Neural progenitor cell (in vitro differentiated cells): ENCODE measurements at regions not wholly inside any gene's neighbourhood (a gene's known extent, or its start where the extent isn't known, plus 50 kb on each side); places are given as distances from the start of the nearest gene placed in this dataset.

Experiments used
- DNase-seq: peaks from one replicate; pipeline ENCODE4 v3.0.0-alpha.2; 2016; ENCODE audit warnings: low spot score
- H2AFZ ChIP-seq: fragments of 200-600 bp; sonication (generic); replicated peaks from 2 replicates; pipeline ENCODE4 v1.6.1; 2016; ENCODE audit warnings: antibody characterized with exemption
- H3F3A ChIP-seq: fragments of 200-600 bp; sonication (generic); 2 replicates; pipeline ENCODE4 v1.6.1; 2016; ENCODE audit warnings: antibody characterized with exemption, low read depth
- H3K27ac ChIP-seq: fragments of 200-600 bp; sonication (generic); 2 replicates; pipeline ENCODE4 v1.5.1; 2016; ENCODE audit warnings: mild to moderate bottlenecking
- H3K27me3 ChIP-seq: fragments of 200-600 bp; sonication (generic); 2 replicates; pipeline ENCODE4 v1.6.1; 2016; ENCODE audit warnings: mild to moderate bottlenecking, moderate library complexity
- H3K36me3 ChIP-seq: fragments of 200-600 bp; sonication (generic); 2 replicates; pipeline ENCODE4 v1.5.1; 2016
- H3K4me1 ChIP-seq: fragments of 200-600 bp; sonication (generic); 2 replicates; pipeline ENCODE4 v1.6.1; 2016; ENCODE audit warnings: mixed run types
- H3K4me2 ChIP-seq: fragments of 200-600 bp; sonication (generic); 2 replicates; pipeline ENCODE4 v1.6.1; 2016
- H3K4me3 ChIP-seq: fragments of 200-600 bp; sonication (generic); 2 replicates; pipeline ENCODE4 v1.5.1; 2016
- H3K79me2 ChIP-seq: fragments of 200-600 bp; sonication (generic); 2 replicates; pipeline ENCODE4 v1.6.1; 2016; ENCODE audit warnings: low read depth
- H3K9ac ChIP-seq: fragments of 200-600 bp; sonication (generic); 2 replicates; pipeline ENCODE4 v1.6.1; 2016
- H3K9me3 ChIP-seq: fragments of 200-600 bp; sonication (generic); 2 replicates; pipeline ENCODE4 v1.5.1; 2016; ENCODE audit warnings: low read depth
- H4K20me1 ChIP-seq: fragments of 200-600 bp; sonication (generic); 2 replicates; pipeline ENCODE4 v1.6.1; 2016; ENCODE audit warnings: low read depth
- H3K27ac Mint-ChIP-seq: 3 replicates; pipeline ENCODE4 v1.8.0; 2021; ENCODE audit warnings: mixed read lengths
- H3K27me3 Mint-ChIP-seq: 2 replicates; pipeline ENCODE4 v1.8.0; 2022; ENCODE audit warnings: low read depth, mild to moderate bottlenecking, inconsistent platforms, moderate library complexity, mixed read lengths; ENCODE audit not compliant: insufficient read depth
- H3K36me3 Mint-ChIP-seq: 3 replicates; pipeline ENCODE4 v1.8.0; 2021; ENCODE audit warnings: mixed read lengths
- H3K4me1 Mint-ChIP-seq: 3 replicates; pipeline ENCODE4 v1.8.0; 2021; ENCODE audit warnings: mixed read lengths
- H3K4me3 Mint-ChIP-seq: 3 replicates; pipeline ENCODE4 v1.8.0; 2021; ENCODE audit warnings: mild to moderate bottlenecking, moderate library complexity, mixed read lengths
- H3K9me3 Mint-ChIP-seq: 3 replicates; pipeline ENCODE4 v1.8.0; 2020; ENCODE audit warnings: mixed read lengths
- CTCF ChIP-seq: fragments of 200-600 bp; sonication (generic); IDR thresholded peaks from 2 replicates; pipeline ENCODE4 v1.5.1; 2017; ENCODE audit warnings: antibody characterized with exemption, mild to moderate bottlenecking
- EZH2 ChIP-seq: fragments of 200-600 bp; sonication (generic); IDR thresholded peaks from 2 replicates; pipeline ENCODE4 v1.6.1; 2017; ENCODE audit warnings: antibody characterized with exemption, mild to moderate bottlenecking, moderate library complexity
- EZH2phosphoT487 ChIP-seq: fragments of 200-600 bp; sonication (generic); IDR thresholded peaks from 2 replicates; pipeline ENCODE4 v1.6.1; 2017; ENCODE audit warnings: antibody characterized with exemption

- Mint-ChIP-seq H3K4me1 (no peaks in the 10 kb centered on the region), H3K36me3 (no peaks in the 10 kb centered on the region), H3K9me3 (peaks cover 3% of the 10 kb centered on the region), H3K4me3 (no peak overlapping the region), H3K27me3 (peaks cover 3% of the 10 kb centered on the region), H3K27ac (no peak overlapping the region)
- Histone ChIP-seq H4K20me1 (no peaks in the 10 kb centered on the region), H3K4me2 (no peak overlapping the region), H3F3A (no peaks in the 10 kb centered on the region), H3K4me1 (no peaks in the 10 kb centered on the region), H3K36me3 (no peaks in the 10 kb centered on the region), H3K27me3 (no peaks in the 10 kb centered on the region), H3K4me3 (no peak overlapping the region), H3K9me3 (no peaks in the 10 kb centered on the region), H3K9ac (no peak overlapping the region), H3K79me2 (no peaks in the 10 kb centered on the region), H2AFZ (no peak overlapping the region), H3K27ac (no peak overlapping the region)
- DNase-seq = no peak
- no peak for TF ChIP-seq EZH2
- no peak for TF ChIP-seq EZH2phosphoT487
- no peak for TF ChIP-seq CTCF
Measured at GRCh38 chr14:29320286-29320685, 553.7 kb downstream of the FOXG1 start.

- Histone ChIP-seq H3F3A (no peaks in the 10 kb centered on the region), H3K27me3 (no peaks in the 10 kb centered on the region), H3K9ac (no peak overlapping the region), H2AFZ (no peak overlapping the region), H3K36me3 (no peaks in the 10 kb centered on the region), H3K79me2 (no peaks in the 10 kb centered on the region), H3K4me3 (no peak overlapping the region), H3K27ac (no peak overlapping the region), H4K20me1 (no peaks in the 10 kb centered on the region), H3K4me1 (no peaks in the 10 kb centered on the region), H3K4me2 (no peak overlapping the region), H3K9me3 (no peaks in the 10 kb centered on the region)
- Mint-ChIP-seq H3K36me3 (no peaks in the 10 kb centered on the region), H3K27me3 (peaks cover 3% of the 10 kb centered on the region), H3K4me1 (no peaks in the 10 kb centered on the region), H3K4me3 (no peak overlapping the region), H3K9me3 (peaks cover 3% of the 10 kb centered on the region), H3K27ac (no peak overlapping the region)
- no peak for TF ChIP-seq EZH2phosphoT487
- no peak for TF ChIP-seq CTCF
- TF ChIP-seq EZH2 = no peak
- no peak for DNase-seq
Measured at GRCh38 chr14:29321646-29322045, 555.1 kb downstream of the FOXG1 start.

GRCh38 chr14:29339494-29340172, 573.0 kb downstream of the FOXG1 start:
- no peak overlapping the region for H3K4me2 ChIP-seq

More at GRCh38 chr14:29339494-29340172, 573.0 kb downstream of the FOXG1 start:
- Histone ChIP-seq H3K9ac (no peak overlapping the region), H3K27ac (no peak overlapping the region), H3K9me3 (peaks cover 23% of the 10 kb centered on the region), H3K79me2 (no peaks in the 10 kb centered on the region), H3K4me3 (no peak overlapping the region), H3F3A (no peaks in the 10 kb centered on the region), H3K4me1 (peaks cover 5% of the 10 kb centered on the region), H4K20me1 (no peaks in the 10 kb centered on the region), H3K27me3 (no peaks in the 10 kb centered on the region), H3K36me3 (no peaks in the 10 kb centered on the region), H2AFZ (no peak overlapping the region)
- Mint-ChIP-seq H3K36me3 (no peaks in the 10 kb centered on the region), H3K4me3 (no peak overlapping the region), H3K4me1 (peaks cover 7% of the 10 kb centered on the region), H3K27me3 (peaks cover 4% of the 10 kb centered on the region), H3K9me3 (peaks cover 15% of the 10 kb centered on the region), H3K27ac (no peak overlapping the region)
- DNase-seq = no peak
- TF ChIP-seq EZH2 = no peak
- no peak for TF ChIP-seq CTCF
- no peak for TF ChIP-seq EZH2phosphoT487
